ENCODE measurements at regions not wholly inside any gene's neighbourhood (a gene's known extent, or its start where the extent isn't known, plus 50 kb on each side); places are given as distances from the start of the nearest gene placed in this dataset.

GRCh38 chrX:63434665-63435064 is 83.5 kb upstream of the SPIN4 start:
- TF ChIP-seq POLR2AphosphoS5 (IDR thresholded peaks at IDR 0.05) = no peak
- TF ChIP-seq EZH2 (IDR thresholded peaks at IDR 0.05; ENCODE audit: borderline replicate concordance, insufficient read depth, low read length, poor library complexity, severe bottlenecking) = no peak
- no peak for TF ChIP-seq CTCF (IDR thresholded peaks at IDR 0.05; ENCODE audit: poor library complexity, severe bottlenecking)
